Neural crest cell (in vitro differentiated cells): ENCODE measurements at regions not wholly inside any gene's neighbourhood (a gene's known extent, or its start where the extent isn't known, plus 50 kb on each side); places are given as distances from the start of the nearest gene placed in this dataset.

Source experiments
- DNase-seq: peaks from one replicate; pipeline ENCODE4 v3.0.0; 2021; ENCODE audit warnings: low read depth, mixed read lengths, low spot score
- H3K27ac Mint-ChIP-seq: one replicate; pipeline ENCODE4 v1.8.0; 2021; ENCODE audit warnings: mild to moderate bottlenecking, mixed read lengths; ENCODE audit not compliant: unreplicated experiment
- H3K27me3 Mint-ChIP-seq: 2 replicates; pipeline ENCODE4 v1.8.0; 2021; ENCODE audit warnings: low read depth, mild to moderate bottlenecking, mixed read lengths
- H3K36me3 Mint-ChIP-seq: 2 replicates; pipeline ENCODE4 v1.8.0; 2021; ENCODE audit warnings: low read depth, mild to moderate bottlenecking, mixed read lengths
- H3K4me1 Mint-ChIP-seq: 2 replicates; pipeline ENCODE4 v1.8.0; 2021; ENCODE audit warnings: mixed read lengths
- H3K4me3 Mint-ChIP-seq: one replicate; pipeline ENCODE4 v1.8.0; 2021; ENCODE audit warnings: mild to moderate bottlenecking, mixed read lengths
- H3K9me3 Mint-ChIP-seq: 2 replicates; pipeline ENCODE4 v1.8.0; 2021; ENCODE audit warnings: mixed read lengths
- TF ChIP-seq, protein P1 (sequence below): fragments of 200-600 bp; sonication (generic); conservative IDR thresholded peaks from 2 replicates; pipeline ENCODE4 v1.5.0; 2021; ENCODE audit warnings: antibody characterized with exemption, mild to moderate bottlenecking

GRCh38 chr6:12481292-12481691 lies 191.1 kb downstream of the EDN1 start:
- no peaks in the 10 kb centered on the region for H3K9me3 Mint-ChIP-seq
- no peaks in the 10 kb centered on the region for H3K27me3 Mint-ChIP-seq
- H3K4me1 Mint-ChIP-seq: no peaks in the 10 kb centered on the region
- DNase-seq: no peak
- H3K27ac Mint-ChIP-seq: no peak overlapping the region
- TF ChIP-seq, protein P1, sequence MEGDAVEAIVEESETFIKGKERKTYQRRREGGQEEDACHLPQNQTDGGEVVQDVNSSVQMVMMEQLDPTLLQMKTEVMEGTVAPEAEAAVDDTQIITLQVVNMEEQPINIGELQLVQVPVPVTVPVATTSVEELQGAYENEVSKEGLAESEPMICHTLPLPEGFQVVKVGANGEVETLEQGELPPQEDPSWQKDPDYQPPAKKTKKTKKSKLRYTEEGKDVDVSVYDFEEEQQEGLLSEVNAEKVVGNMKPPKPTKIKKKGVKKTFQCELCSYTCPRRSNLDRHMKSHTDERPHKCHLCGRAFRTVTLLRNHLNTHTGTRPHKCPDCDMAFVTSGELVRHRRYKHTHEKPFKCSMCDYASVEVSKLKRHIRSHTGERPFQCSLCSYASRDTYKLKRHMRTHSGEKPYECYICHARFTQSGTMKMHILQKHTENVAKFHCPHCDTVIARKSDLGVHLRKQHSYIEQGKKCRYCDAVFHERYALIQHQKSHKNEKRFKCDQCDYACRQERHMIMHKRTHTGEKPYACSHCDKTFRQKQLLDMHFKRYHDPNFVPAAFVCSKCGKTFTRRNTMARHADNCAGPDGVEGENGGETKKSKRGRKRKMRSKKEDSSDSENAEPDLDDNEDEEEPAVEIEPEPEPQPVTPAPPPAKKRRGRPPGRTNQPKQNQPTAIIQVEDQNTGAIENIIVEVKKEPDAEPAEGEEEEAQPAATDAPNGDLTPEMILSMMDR: no peak
- H3K36me3 Mint-ChIP-seq: no peaks in the 10 kb centered on the region
- H3K4me3 Mint-ChIP-seq: no peak overlapping the region

- H3K4me1 Mint-ChIP-seq: no peaks in the 10 kb centered on the region
- H3K36me3 Mint-ChIP-seq: no peaks in the 10 kb centered on the region
- H3K27me3 Mint-ChIP-seq: no peaks in the 10 kb centered on the region
- H3K27ac Mint-ChIP-seq: no peak overlapping the region
- H3K4me3 Mint-ChIP-seq: no peak overlapping the region
- DNase-seq: no peak
- TF ChIP-seq, protein P1: no peak
- no peaks in the 10 kb centered on the region for H3K9me3 Mint-ChIP-seq
Measured at GRCh38 chr6:12481850-12482249, 191.7 kb downstream of the EDN1 start.

GRCh38 chr6:12482386-12483375 lies 192.5 kb downstream of the EDN1 start:
- H3K9me3 Mint-ChIP-seq: no peaks in the 10 kb centered on the region
- no peak overlapping the region for H3K27ac Mint-ChIP-seq
- no peak for DNase-seq
- no peaks in the 10 kb centered on the region for H3K4me1 Mint-ChIP-seq
- TF ChIP-seq, protein P1: peak; percentile 13
- no peak overlapping the region for H3K4me3 Mint-ChIP-seq
- H3K27me3 Mint-ChIP-seq: no peaks in the 10 kb centered on the region
- no peaks in the 10 kb centered on the region for H3K36me3 Mint-ChIP-seq

GRCh38 chr6:12483712-12484111 lies 193.6 kb downstream of the EDN1 start:
- Mint-ChIP-seq H3K4me3 (no peak overlapping the region), H3K36me3 (no peaks in the 10 kb centered on the region), H3K4me1 (no peaks in the 10 kb centered on the region), H3K27me3 (no peaks in the 10 kb centered on the region), H3K27ac (no peak overlapping the region), H3K9me3 (no peaks in the 10 kb centered on the region)
- TF ChIP-seq, protein P1: no peak
- no peak for DNase-seq

DNA sequence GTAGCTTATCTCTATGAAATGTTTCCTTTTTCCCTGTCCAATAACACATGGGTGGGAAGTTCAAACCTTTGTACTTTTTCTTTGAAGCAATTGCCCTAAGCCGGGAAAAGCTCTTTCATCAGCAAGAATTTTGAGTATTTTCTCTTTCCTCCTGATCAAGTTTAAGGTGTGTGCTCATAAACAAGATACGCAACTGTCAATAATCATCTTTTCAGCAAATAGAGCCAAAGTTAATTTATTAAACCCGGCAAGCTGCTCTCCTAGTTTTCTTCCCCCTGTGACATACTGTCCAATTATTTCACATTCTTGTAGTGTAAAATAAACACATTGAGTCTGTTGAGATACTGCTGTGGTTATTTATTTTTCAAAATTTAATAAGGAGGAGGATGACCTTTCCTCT lies 194.4 kb downstream of the EDN1 start:
- H3K27ac Mint-ChIP-seq: no peak overlapping the region
- no peak for DNase-seq
- TF ChIP-seq, protein P1: no peak
- no peaks in the 10 kb centered on the region for H3K9me3 Mint-ChIP-seq
- no peaks in the 10 kb centered on the region for H3K4me1 Mint-ChIP-seq
- H3K4me3 Mint-ChIP-seq: no peak overlapping the region
- no peaks in the 10 kb centered on the region for H3K27me3 Mint-ChIP-seq
- H3K36me3 Mint-ChIP-seq: no peaks in the 10 kb centered on the region
